AG20443 (cell line): ENCODE measurements at regions not wholly inside any gene's neighbourhood (a gene's known extent, or its start where the extent isn't known, plus 50 kb on each side); places are given as distances from the start of the nearest gene placed in this dataset.

Source experiments
- DNase-seq: peaks from one replicate; pipeline ENCODE4 v3.0.0; 2012; ENCODE audit warnings: low spot score, mixed read lengths

- DNase-seq, result no peak
Measured at GRCh38 chr12:13503094-13503835, 306.7 kb downstream of the EMP1 start.

- no peak for DNase-seq
Measured at GRCh38 chr12:13499008-13499407, 302.5 kb downstream of the EMP1 start.

- DNase-seq, result no peak
Measured at GRCh38 chr12:13496111-13496510, 299.6 kb downstream of the EMP1 start.

GRCh38 chr12:13489246-13489645 is 292.7 kb downstream of the EMP1 start:
- DNase-seq, result no peak

- DNase-seq, result no peak
Measured at GRCh38 chr12:13487326-13487725, 290.8 kb downstream of the EMP1 start.

- DNase-seq, result no peak
Measured at GRCh38 chr12:13486794-13487193, 290.3 kb downstream of the EMP1 start.

GRCh38 chr12:13478650-13479181 is 282.2 kb downstream of the EMP1 start:
- DNase-seq, result no peak

GRCh38 chr12:13474381-13474780 is 277.9 kb downstream of the EMP1 start:
- DNase-seq, result no peak

- no peak for DNase-seq
Measured at GRCh38 chr12:13472690-13473089, 276.2 kb downstream of the EMP1 start.

GRCh38 chr12:13471471-13471870 is 274.9 kb downstream of the EMP1 start:
- DNase-seq, result no peak

- peak; percentile 62 for DNase-seq
Measured at GRCh38 chr12:13465635-13466034, 269.1 kb downstream of the EMP1 start.

GRCh38 chr12:13463189-13463588 is 266.7 kb downstream of the EMP1 start:
- DNase-seq, result no peak

GRCh38 chr12:13462450-13462849 is 265.9 kb downstream of the EMP1 start:
- no peak for DNase-seq

GRCh38 chr12:13455778-13456144 is 259.2 kb downstream of the EMP1 start:
- no peak for DNase-seq

GRCh38 chr12:13454991-13455777 is 258.7 kb downstream of the EMP1 start:
- DNase-seq, result no peak

GRCh38 chr12:13452955-13453570 is 256.5 kb downstream of the EMP1 start:
- DNase-seq, result no peak

GRCh38 chr12:13451776-13452175 is 255.2 kb downstream of the EMP1 start:
- no peak for DNase-seq

- DNase-seq, result no peak
Measured at GRCh38 chr12:13450231-13451080, 253.9 kb downstream of the EMP1 start.

GRCh38 chr12:13444076-13444475 is 247.6 kb downstream of the EMP1 start:
- no peak for DNase-seq

GRCh38 chr12:13443498-13443897 is 247.0 kb downstream of the EMP1 start:
- DNase-seq, result no peak

GRCh38 chr12:13443028-13443427 is 246.5 kb downstream of the EMP1 start:
- no peak for DNase-seq

- no peak for DNase-seq
Measured at GRCh38 chr12:13442457-13442856, 245.9 kb downstream of the EMP1 start.
